ENCODE measurements at regions not wholly inside any gene's neighbourhood (a gene's known extent, or its start where the extent isn't known, plus 50 kb on each side); places are given as distances from the start of the nearest gene placed in this dataset.

GRCh38 chr14:100475268-100475667 lies 111.9 kb downstream of the BEGAIN start:
- TF ChIP-seq CTCF (IDR thresholded peaks at IDR 0.05; ENCODE audit: low read depth, low read length) = no peak
- TF ChIP-seq EZH2phosphoT487 (IDR thresholded peaks at IDR 0.05; ENCODE audit: low read depth) = no peak

Data from OCI-LY3 (cell line).